ENCODE measurements at regions not wholly inside any gene's neighbourhood (a gene's known extent, or its start where the extent isn't known, plus 50 kb on each side); places are given as distances from the start of the nearest gene placed in this dataset.

DNA sequence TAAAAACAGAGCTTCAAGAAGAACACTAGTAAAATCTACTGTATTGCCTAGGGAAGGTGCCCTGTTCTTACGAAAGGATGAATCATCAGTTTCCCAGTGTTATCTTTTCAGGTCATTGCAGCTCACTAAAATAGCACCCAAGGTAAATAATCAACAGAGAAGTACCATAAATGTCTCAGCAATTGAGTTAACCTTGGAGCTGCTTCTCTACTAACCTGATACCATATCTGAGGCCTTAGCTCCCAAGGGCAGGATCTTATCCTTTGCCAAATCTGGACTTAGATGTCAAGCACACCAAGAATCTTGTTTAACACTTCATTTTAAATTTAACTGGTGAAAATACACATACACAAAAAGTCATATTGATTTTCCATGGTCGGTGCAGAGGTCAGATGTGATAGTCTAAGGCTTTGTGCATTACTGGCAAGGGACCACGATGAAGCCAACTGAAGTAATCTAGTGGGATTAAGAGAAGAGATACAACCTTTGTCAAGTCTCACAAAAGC lies 81.5 kb downstream of the EDN1 start:
- in situ Hi-C loops (cut with MboI; ENCODE audit: low pct_unique_long_range_greater_than_20kb, low sequenced_read_pairs): no loop called here
- DNase-seq: no peak

DNA sequence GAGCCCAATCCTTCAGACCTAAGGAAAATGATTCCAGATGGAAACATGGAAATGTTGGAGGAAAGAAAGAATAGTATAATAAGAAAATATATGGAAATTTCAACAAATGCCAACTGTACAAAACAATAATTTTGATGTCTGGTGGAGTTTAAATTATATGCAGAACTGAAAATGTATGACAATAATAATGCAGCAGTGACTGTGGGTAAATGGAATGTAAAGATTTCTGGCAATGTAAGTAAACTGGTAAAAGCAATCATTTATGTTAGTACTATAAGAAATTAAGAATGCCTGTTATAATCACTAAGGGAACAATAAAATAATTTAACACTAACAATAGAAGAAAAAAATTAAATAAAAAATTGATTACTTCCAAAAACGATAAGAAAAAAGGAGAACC lies 89.0 kb downstream of the EDN1 start:
- in situ Hi-C loops (cut with MboI; ENCODE audit: low pct_unique_long_range_greater_than_20kb, low sequenced_read_pairs): no loop called here
- DNase-seq: no peak

- in situ Hi-C loops (cut with MboI; ENCODE audit: low pct_unique_long_range_greater_than_20kb, low sequenced_read_pairs): no loop called here
- DNase-seq: no peak
Observed at GRCh38 chr6:12381587-12381986, 91.4 kb downstream of the EDN1 start.

DNA sequence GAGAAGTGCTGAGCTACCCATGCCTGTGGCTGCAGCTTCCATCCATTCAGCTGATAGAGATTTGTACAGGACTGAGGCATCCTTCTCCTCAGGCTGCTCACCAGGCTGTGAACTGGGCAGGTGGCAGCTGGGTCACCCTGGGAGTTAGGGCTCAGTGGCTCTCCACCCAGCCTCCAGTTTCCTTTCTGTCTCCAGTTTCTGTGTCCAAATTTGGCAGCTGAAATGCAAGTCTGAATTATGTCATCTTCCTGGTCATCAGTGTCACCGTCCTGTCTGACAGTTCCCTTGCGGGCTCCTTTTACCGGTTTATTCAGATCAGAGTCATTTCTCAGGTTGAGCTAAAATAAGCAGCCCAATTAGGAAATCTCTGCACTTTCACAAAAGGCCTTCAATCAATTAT lies 93.3 kb downstream of the EDN1 start:
- no peak for DNase-seq

DNA sequence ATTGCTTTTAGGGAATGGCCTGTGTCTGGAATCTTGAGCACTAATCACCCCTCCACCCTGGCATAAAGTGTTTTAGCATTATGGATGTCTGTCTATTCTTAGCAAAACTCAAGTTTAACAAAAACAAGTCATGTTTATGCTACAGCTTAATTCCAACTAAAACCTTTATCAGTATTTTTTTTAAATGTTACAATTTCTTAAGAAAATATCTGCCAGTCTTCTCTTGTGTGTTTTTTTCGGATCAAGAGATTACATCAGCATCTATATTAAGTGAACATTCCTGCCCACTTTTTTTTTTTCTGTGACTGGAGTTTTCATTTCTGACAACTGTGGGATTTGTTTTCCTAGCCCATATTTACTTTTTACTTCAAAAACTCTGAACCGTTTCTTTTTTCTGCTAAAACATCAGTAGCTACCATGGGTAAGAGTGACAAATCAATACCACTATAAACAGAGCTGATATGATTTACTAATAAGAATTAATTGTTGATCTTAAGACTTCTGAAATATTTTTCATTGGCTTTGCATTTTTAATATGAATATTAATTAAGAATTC lies 94.3 kb downstream of the EDN1 start:
- no peak for DNase-seq
- in situ Hi-C loops (cut with MboI; ENCODE audit: low pct_unique_long_range_greater_than_20kb, low sequenced_read_pairs): no loop called here

More for the DNA sequence above, 93.3 kb downstream of the EDN1 start:
- in situ Hi-C loops (cut with MboI; ENCODE audit: low pct_unique_long_range_greater_than_20kb, low sequenced_read_pairs): no loop called here

DNA sequence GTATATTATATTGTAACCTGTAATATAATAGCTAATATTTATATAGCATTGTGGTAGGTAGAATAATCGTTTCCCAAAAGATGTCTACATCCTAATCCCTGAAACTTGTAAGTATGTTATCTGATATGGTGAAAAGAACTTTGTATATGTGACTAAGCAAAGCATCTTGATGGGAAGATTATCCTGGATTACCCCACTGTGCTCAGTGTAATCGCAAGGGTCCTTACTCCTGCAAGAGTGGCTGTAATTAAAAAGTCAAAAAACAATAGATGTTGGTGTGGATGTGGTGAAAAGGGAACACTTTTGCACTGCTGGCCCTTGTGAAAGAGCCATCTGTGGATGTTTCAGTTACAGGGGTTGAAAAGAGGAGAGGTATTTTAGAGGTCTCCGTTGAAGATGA lies 95.2 kb downstream of the EDN1 start:
- DNase-seq: no peak

DNA sequence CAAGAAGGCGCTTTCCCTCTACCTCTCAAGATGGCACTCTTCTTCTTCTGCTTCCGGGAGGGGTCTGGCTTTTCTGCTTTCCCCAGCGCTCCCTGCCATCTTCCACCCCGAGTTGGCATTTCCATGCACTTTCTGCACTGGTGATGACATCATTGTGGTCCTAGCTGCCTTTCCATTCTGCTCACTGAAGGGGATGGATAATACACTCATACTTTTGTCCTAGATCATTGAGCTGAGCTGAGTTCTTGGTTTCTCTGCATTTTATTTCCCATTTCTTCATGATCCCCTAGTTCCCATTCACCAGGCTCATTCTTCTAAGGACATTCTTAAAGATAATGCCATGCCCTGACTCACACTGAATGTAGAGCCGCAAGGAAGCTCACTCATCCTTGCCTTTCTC lies 96.7 kb downstream of the EDN1 start:
- DNase-seq: no peak
- in situ Hi-C loops (cut with MboI; ENCODE audit: low pct_unique_long_range_greater_than_20kb, low sequenced_read_pairs): no loop called here

More for the DNA sequence above, 95.2 kb downstream of the EDN1 start:
- in situ Hi-C loops (cut with MboI; ENCODE audit: low pct_unique_long_range_greater_than_20kb, low sequenced_read_pairs): no loop called here

DNA sequence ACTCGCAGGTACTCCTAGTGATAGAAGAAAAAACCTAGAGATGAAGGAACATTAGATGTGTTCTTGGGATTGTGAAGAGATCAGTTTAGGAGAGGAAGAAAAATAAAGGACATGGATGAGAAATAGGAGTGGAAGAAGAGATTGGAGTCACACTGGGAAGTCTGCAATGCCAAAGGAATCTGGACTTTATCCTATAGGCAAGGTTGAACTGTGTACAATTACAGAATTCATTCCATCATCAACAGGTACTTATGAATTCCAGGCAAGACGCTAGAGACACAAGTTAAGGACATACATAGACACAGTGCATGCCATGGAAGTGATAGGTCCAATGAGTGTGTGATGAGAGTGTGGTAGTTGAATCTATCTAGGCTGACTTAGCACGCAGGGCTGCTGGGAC lies 101.3 kb downstream of the EDN1 start:
- no peak for DNase-seq
- in situ Hi-C loops (cut with MboI; ENCODE audit: low pct_unique_long_range_greater_than_20kb, low sequenced_read_pairs): no loop called here

DNA sequence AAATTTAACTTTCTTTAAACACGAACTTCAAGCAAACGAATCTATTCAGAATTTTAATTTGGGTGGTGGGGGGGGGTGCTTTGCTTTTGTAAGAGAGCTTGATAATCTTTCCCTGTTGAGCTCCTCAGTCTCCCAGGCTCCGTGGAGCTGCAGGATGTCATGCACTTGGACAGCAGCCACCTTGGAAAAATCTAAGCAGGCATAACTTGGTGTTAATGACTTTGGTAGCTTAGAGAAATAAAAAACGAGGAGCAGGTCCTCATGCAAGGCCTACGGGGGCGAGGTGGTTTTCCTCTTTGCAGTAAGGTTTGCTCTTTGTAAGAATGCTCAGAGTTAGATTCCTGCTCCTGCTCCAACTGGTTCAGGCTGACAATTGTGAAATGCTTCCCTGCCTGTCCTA lies 102.3 kb downstream of the EDN1 start:
- in situ Hi-C loops (cut with MboI; ENCODE audit: low pct_unique_long_range_greater_than_20kb, low sequenced_read_pairs): no loop called here

DNA sequence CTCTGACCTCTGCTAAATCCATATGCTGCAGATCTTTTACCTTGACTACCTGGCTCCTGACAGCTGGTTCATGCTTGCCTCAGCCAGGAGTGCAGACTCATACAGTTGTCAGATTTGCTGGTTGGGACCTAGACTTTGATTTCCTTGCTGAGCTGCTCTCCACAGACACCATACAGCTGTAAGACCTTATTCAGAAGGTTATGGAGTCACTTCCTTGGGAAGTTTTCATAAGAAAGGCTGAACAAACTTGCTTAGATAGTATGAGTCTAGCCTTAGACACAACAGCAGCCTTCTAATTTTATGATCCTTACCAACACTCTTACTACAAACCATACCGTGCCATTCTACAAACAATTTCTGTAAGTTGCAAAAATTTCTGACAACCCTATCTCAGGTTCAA lies 102.9 kb downstream of the EDN1 start:
- in situ Hi-C loops (cut with MboI; ENCODE audit: low pct_unique_long_range_greater_than_20kb, low sequenced_read_pairs): no loop called here
- no peak for DNase-seq

More for the DNA sequence above, 102.3 kb downstream of the EDN1 start:
- no peak for DNase-seq

DNA sequence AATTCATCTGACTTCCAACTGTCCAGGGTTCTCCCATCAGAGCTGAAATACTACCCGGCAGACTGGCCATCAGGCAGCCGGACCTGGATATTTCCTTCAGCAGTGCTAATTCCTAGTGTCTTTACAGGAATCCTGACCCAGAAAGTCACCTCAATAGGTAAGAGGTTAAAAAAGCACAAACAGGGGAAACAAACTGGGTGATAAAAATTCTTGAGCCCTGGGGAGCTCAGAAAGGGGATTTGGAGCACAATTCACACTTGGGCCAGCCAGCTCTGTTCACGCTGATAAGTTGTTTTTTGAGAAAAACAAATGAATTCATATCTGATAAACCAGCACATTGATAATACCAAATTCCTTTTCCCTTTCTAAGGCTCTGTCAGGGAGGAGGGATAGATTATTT lies 104.0 kb downstream of the EDN1 start:
- in situ Hi-C loops (cut with MboI; ENCODE audit: low pct_unique_long_range_greater_than_20kb, low sequenced_read_pairs): no loop called here
- no peak for DNase-seq

- in situ Hi-C loops (cut with MboI; ENCODE audit: low pct_unique_long_range_greater_than_20kb, low sequenced_read_pairs): no loop called here
- DNase-seq: no peak
Observed at GRCh38 chr6:12395898-12396297, 105.7 kb downstream of the EDN1 start.

- in situ Hi-C loops (cut with MboI; ENCODE audit: low pct_unique_long_range_greater_than_20kb, low sequenced_read_pairs): no loop called here
- DNase-seq: no peak
Observed at GRCh38 chr6:12401200-12401599, 111.0 kb downstream of the EDN1 start.

DNA sequence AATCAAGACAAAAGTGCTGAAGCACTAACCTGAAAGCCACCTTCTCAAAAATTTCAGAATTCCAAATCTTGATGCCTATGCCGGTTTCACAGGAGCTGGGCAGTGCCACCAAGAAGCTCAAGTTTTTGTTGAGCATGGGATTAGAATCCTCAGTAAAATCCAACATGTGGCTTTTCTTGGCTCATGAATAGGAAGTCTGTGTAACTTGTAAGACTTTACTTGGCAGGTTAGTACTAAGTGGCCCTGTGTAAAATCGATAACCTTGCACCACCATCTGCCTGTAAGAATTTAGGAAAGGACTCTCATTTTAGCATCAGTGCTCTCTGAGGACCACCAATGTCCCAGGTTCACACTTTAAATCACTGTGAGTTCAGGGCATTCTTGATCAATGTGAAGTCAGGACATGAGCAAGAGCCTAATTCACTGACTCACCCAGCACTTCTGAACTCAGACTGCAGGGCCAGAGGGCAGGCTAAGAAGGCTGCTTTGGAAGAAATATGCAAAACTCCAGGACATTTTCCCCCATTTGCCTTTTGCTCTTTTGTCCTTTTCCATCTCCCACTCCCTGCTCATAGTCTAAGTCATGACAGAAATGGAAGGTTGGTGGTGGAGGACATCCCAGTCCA lies 113.2 kb downstream of the EDN1 start:
- in situ Hi-C loops (cut with MboI; ENCODE audit: low pct_unique_long_range_greater_than_20kb, low sequenced_read_pairs): no loop called here
- DNase-seq: no peak

- in situ Hi-C loops (cut with MboI; ENCODE audit: low pct_unique_long_range_greater_than_20kb, low sequenced_read_pairs): no loop called here
- no peak for DNase-seq
Observed at GRCh38 chr6:12403947-12404647, 113.9 kb downstream of the EDN1 start.

- DNase-seq: no peak
- in situ Hi-C loops (cut with MboI; ENCODE audit: low pct_unique_long_range_greater_than_20kb, low sequenced_read_pairs): no loop called here
Observed at GRCh38 chr6:12404651-12405050, 114.5 kb downstream of the EDN1 start.

DNA sequence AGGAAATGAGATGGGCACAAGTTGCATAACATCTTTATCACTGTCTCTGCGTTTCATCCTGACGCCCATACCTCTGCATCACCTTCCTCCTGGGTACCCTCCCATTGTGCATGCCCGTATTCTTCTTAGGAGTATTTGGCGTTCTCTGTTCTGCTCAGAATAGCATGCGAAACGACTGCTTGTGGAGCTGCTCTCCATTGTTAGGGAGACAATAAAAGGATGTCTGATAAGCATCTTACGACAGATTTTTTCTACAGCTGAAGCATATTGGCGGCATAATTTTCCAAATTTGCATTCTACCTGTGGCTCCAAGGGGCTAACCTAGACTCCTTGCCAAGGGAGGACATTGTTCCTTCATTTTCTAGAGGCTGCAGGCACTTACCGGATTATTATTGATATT lies 118.6 kb downstream of the EDN1 start:
- in situ Hi-C loops (cut with MboI; ENCODE audit: low pct_unique_long_range_greater_than_20kb, low sequenced_read_pairs): no loop called here
- DNase-seq: no peak

- DNase-seq: no peak
- in situ Hi-C loops (cut with MboI; ENCODE audit: low pct_unique_long_range_greater_than_20kb, low sequenced_read_pairs): no loop called here
Observed at GRCh38 chr6:12410946-12411345, 120.8 kb downstream of the EDN1 start.

DNA sequence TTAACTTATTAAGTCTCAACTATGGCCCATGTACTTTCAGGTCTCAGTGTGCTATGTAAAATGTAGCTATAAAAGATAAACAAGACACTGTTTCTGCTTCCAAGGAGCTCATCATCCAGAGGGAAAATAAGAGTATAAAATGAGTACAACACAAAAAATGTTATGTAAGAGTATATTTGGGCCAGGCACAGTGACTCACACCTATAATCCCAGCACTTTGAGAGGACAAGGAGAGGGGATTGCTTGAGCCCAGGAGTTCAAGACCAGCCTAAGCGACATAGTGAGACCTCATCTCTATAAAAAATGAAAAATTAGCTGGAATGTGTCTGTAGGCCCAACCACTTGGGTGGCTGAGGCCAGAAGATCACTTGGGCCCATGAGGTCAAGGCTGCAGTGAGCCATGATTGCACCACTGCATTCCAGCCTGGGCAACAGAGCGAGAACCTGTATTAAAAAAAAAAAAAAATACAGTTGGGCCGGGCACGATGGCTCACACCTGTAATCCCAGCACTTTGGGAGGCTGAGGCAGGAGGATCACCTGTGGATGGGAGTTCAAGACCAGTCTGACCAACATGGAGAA lies 124.0 kb downstream of the EDN1 start:
- in situ Hi-C loops (cut with MboI; ENCODE audit: low pct_unique_long_range_greater_than_20kb, low sequenced_read_pairs): no loop called here

DNA sequence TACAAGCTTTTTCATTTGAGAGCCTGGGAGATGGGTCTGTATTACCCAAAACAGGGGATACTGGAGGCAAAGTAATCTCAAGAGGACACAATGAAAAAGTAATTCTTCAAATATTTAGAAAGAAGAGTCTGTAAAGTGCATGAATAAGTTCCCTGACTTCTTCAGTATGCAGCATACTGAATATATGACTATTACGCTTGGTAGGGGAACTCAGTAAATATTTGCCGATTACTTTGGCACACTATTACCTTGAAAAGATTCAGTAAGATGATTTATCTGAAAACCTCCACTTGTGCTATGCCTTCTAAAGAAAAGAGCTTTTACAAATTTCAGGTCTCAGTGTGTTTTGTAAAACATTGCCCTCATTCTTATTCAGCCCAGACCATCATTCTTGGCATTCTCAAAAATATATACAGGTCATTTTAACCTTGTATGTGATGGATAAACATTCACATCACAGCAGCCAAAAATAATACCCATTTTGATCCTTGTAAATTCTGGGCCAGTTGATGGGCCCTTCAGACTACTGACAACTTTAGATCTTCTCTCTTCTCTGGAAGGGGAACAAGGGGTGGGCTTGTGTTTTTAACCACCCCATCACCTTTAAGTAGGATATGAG lies 125.9 kb downstream of the EDN1 start:
- no peak for DNase-seq
- in situ Hi-C loops (cut with MboI; ENCODE audit: low pct_unique_long_range_greater_than_20kb, low sequenced_read_pairs): no loop called here

More for the DNA sequence above, 124.0 kb downstream of the EDN1 start:
- DNase-seq: no peak

All from KBM-7 (cell line).